ENCODE measurements at regions not wholly inside any gene's neighbourhood (a gene's known extent, or its start where the extent isn't known, plus 50 kb on each side); places are given as distances from the start of the nearest gene placed in this dataset.

DNA sequence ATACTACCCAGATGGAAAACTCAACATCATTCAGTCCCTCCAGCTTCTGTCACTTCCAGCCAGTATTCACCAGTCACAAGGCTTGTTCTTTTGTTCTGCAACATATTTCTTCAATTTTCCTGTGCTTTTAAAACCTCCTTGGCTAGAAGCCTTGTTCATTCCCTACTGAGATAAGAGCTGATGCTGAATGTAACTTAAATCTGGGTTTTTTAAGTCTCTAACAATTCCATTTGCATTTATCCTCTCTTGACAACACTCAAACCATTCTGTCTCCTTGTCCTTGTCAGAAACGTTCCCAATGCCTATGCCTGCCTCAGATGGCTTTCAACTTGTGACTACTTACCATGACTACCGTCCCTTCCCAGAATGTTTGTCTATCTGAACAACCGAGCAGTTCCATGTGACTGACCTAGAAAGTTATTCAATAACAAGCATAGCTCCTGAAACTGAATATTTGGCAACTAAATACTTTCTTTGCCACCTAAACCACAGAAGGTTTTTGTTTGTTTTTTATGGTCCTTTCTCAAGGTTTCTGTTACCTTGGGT, 682.9 kb upstream of the GALNTL6 start:
- no peak overlapping the region for H3K4me3 ChIP-seq (ENCODE audit: low read depth, low read length)
- in situ Hi-C loops (cut with HindIII; ENCODE audit: low sequenced_read_pairs), result no loop called here
- no peak for DNase-seq (ENCODE audit: low read depth, low spot score)
- TF ChIP-seq, protein P1, sequence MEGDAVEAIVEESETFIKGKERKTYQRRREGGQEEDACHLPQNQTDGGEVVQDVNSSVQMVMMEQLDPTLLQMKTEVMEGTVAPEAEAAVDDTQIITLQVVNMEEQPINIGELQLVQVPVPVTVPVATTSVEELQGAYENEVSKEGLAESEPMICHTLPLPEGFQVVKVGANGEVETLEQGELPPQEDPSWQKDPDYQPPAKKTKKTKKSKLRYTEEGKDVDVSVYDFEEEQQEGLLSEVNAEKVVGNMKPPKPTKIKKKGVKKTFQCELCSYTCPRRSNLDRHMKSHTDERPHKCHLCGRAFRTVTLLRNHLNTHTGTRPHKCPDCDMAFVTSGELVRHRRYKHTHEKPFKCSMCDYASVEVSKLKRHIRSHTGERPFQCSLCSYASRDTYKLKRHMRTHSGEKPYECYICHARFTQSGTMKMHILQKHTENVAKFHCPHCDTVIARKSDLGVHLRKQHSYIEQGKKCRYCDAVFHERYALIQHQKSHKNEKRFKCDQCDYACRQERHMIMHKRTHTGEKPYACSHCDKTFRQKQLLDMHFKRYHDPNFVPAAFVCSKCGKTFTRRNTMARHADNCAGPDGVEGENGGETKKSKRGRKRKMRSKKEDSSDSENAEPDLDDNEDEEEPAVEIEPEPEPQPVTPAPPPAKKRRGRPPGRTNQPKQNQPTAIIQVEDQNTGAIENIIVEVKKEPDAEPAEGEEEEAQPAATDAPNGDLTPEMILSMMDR (IDR thresholded peaks at IDR 0.05; ENCODE audit: low read depth, low read length), result no peak

DNA sequence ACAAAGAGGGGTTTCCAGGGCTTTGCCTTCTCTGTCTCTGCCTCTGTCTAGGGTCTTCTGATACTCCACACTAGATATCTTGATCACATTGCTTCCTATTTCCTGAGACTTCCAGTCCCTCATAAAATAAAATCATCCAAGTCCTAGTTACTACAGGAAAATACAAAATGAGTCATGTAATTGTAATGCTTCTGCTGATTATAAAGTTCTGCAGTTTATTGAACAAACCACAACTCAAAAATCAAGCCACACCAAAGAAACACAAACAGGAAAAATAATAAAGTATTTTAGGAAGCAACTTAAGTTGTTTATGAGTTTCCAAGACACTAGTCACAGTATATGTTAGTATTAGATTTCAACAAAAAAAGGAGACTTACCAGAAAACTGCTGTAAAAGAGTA, 695.1 kb upstream of the GALNTL6 start:
- in situ Hi-C loops (cut with HindIII; ENCODE audit: low sequenced_read_pairs), result no loop called here
- H3K4me3 ChIP-seq (ENCODE audit: low read depth, low read length), result no peak overlapping the region
- TF ChIP-seq, protein P1 (IDR thresholded peaks at IDR 0.05; ENCODE audit: low read depth, low read length), result no peak
- no peak for DNase-seq (ENCODE audit: low read depth, low spot score)

GRCh38 chr4:171117457-171117856, 695.7 kb upstream of the GALNTL6 start:
- TF ChIP-seq, protein P1 (IDR thresholded peaks at IDR 0.05; ENCODE audit: low read depth, low read length), result no peak
- no peak overlapping the region for H3K4me3 ChIP-seq (ENCODE audit: low read depth, low read length)
- in situ Hi-C loops (cut with HindIII; ENCODE audit: low sequenced_read_pairs), result no loop called here
- no peak for DNase-seq (ENCODE audit: low read depth, low spot score)

DNA sequence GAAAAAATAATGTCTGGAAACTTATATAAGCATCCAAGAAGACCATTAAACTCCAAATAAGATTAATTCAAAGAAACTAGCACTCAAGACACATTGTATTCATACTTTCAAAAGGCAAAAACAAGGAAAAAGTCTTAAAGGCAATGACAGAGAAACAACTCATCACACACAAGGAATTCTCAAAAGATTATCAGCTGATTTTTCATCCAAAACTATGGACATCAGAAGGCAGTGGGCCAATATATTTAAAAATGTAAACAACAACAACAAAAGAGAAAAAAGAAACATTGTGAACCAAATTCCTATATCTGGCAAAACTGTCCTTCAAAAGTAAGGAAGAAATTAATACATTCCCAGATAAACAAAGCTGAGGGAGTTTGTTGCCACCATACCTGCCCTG, 711.4 kb upstream of the GALNTL6 start:
- no peak for DNase-seq (ENCODE audit: low read depth, low spot score)
- TF ChIP-seq, protein P1 (IDR thresholded peaks at IDR 0.05; ENCODE audit: low read depth, low read length), result no peak
- in situ Hi-C loops (cut with HindIII; ENCODE audit: low sequenced_read_pairs), result no loop called here
- no peak overlapping the region for H3K4me3 ChIP-seq (ENCODE audit: low read depth, low read length)

DNA sequence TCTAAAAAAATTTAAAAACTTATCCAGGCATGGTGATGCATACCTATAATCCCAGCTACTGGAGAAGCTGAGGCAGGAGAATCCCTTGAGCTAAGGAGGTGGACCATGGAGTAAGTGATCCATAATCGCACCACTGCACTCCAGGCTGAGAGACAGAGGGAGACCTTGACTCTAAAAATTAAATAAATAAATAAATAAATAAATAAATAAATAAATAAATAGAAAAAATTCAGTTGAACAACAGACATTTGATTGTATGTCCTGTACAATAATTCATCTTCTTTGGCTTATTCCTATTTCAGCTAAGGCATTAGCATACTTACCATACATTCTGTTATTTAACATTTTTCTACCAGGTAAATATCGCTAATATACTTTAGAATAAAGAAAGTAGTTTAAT, 726.1 kb upstream of the GALNTL6 start:
- no peak overlapping the region for H3K4me3 ChIP-seq (ENCODE audit: low read depth, low read length)
- in situ Hi-C loops (cut with HindIII; ENCODE audit: low sequenced_read_pairs), result no loop called here
- TF ChIP-seq, protein P1 (IDR thresholded peaks at IDR 0.05; ENCODE audit: low read depth, low read length), result no peak
- no peak for DNase-seq (ENCODE audit: low read depth, low spot score)

GRCh38 chr4:171067422-171067821, 745.8 kb upstream of the GALNTL6 start:
- DNase-seq (ENCODE audit: low read depth, low spot score), result no peak
- in situ Hi-C loops (cut with HindIII; ENCODE audit: low sequenced_read_pairs), result no loop called here
- H3K4me3 ChIP-seq (ENCODE audit: low read depth, low read length), result no peak overlapping the region
- TF ChIP-seq, protein P1 (IDR thresholded peaks at IDR 0.05; ENCODE audit: low read depth, low read length), result no peak

DNA sequence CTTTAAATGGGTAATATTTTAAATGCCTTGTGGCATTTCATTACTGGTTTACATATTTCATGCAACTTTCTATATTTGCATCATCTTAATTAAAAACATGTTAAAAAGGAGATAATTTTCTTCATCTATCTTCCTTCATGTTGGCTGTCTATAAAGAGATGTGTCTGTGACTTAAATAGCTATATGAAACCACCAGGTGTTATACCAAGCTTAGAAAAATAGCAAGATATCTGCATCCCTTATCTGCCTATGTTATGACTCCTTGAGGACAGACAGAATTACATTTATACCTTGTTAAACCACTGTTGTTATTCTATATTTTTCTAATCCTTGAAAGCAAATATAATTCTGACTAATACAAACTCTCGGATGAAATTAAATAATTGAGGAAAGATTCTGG, 763.8 kb upstream of the GALNTL6 start:
- H3K4me3 ChIP-seq (ENCODE audit: low read depth, low read length), result no peak overlapping the region
- TF ChIP-seq, protein P1 (IDR thresholded peaks at IDR 0.05; ENCODE audit: low read depth, low read length), result no peak
- no peak for DNase-seq (ENCODE audit: low read depth, low spot score)
- in situ Hi-C loops (cut with HindIII; ENCODE audit: low sequenced_read_pairs), result no loop called here

Data from astrocyte of the spinal cord (primary cell).